ACC112 (cell line): ENCODE measurements at regions not wholly inside any gene's neighbourhood (a gene's known extent, or its start where the extent isn't known, plus 50 kb on each side); places are given as distances from the start of the nearest gene placed in this dataset.

ENCODE experiments used
- H2AFZ ChIP-seq: fragments of 200-600 bp; sonication (generic); one replicate; pipeline ENCODE4 v1.6.0; 2017; ENCODE audit warnings: antibody characterized with exemption, low read length; ENCODE audit not compliant: unreplicated experiment
- H3K27ac ChIP-seq: fragments of 200-600 bp; sonication (generic); 2 replicates; pipeline ENCODE4 v1.5.1; 2014; ENCODE audit warnings: low read depth, mild to moderate bottlenecking, antibody characterized with exemption, low read length, moderate library complexity
- H3K27me3 ChIP-seq: fragments of 200-600 bp; sonication (generic); 2 replicates; pipeline ENCODE4 v1.6.1; 2014; ENCODE audit warnings: mild to moderate bottlenecking, antibody characterized with exemption, low read length, moderate library complexity, mixed read lengths; ENCODE audit not compliant: insufficient read depth
- H3K36me3 ChIP-seq: fragments of 200-600 bp; sonication (generic); 2 replicates; pipeline ENCODE4 v1.6.1; 2016; ENCODE audit warnings: mild to moderate bottlenecking, antibody characterized with exemption, low read length, moderate library complexity, mixed read lengths; ENCODE audit not compliant: insufficient read depth
- H3K4me1 ChIP-seq: fragments of 200-600 bp; sonication (generic); one replicate; pipeline ENCODE4 v1.6.1; 2016; ENCODE audit warnings: low read length, mixed read lengths; ENCODE audit not compliant: insufficient read depth, unreplicated experiment, control insufficient read depth
- H3K4me3 ChIP-seq: fragments of 200-600 bp; sonication (generic); 2 replicates; pipeline ENCODE4 v1.5.1; 2014; ENCODE audit warnings: mild to moderate bottlenecking, low read depth, low read length
- H3K79me2 ChIP-seq: fragments of 200-600 bp; sonication (generic); one replicate; pipeline ENCODE4 v1.6.0; 2016; ENCODE audit warnings: low read length; ENCODE audit not compliant: control insufficient read depth, unreplicated experiment, insufficient read depth

DNA sequence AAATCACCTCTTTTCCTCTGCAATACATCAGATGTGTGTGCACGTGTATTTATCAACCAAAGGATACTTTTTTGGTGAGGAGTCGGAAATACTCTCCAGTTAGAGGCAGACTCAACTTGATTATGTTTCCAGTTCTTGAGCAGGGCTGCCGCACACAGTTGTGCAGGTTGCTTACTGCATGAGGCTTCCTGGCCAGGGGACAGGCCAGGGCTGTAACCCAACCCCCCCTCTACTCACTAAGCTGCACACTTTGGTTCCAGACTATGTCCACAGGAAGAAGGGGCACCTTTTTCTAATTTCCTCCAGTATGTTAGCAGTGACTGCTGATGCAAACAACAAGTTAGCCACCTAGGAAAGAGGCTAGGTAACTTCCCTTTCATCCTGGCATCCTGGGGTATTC is 476.9 kb upstream of the TBL1XR1 start:
- no peaks in the 10 kb centered on the region for H3K79me2 ChIP-seq
- no peak overlapping the region for H3K27ac ChIP-seq

GRCh38 chr3:177676148-177676547 is 478.9 kb upstream of the TBL1XR1 start:
- Histone ChIP-seq H2AFZ (no peak overlapping the region), H3K36me3 (no peaks in the 10 kb centered on the region), H3K27me3 (no peaks in the 10 kb centered on the region), H3K4me1 (peaks cover 37% of the 10 kb centered on the region), H3K79me2 (no peaks in the 10 kb centered on the region), H3K27ac (no peak overlapping the region), H3K4me3 (no peak overlapping the region)

More for the DNA sequence above, 476.9 kb upstream of the TBL1XR1 start:
- no peak overlapping the region for H3K4me3 ChIP-seq
- peaks cover 20% of the 10 kb centered on the region for H3K4me1 ChIP-seq
- H2AFZ ChIP-seq = peak overlapping the region; percentile 74
- no peaks in the 10 kb centered on the region for H3K27me3 ChIP-seq
- H3K36me3 ChIP-seq = no peaks in the 10 kb centered on the region

- Histone ChIP-seq H3K27me3 (no peaks in the 10 kb centered on the region), H3K27ac (no peak overlapping the region)
Observed at GRCh38 chr3:177676947-177677587, 479.8 kb upstream of the TBL1XR1 start.

GRCh38 chr3:177679568-177680471 is 482.5 kb upstream of the TBL1XR1 start:
- Histone ChIP-seq H3K27me3 (no peaks in the 10 kb centered on the region), H3K4me1 (peaks cover 28% of the 10 kb centered on the region), H2AFZ (peak overlapping the region; percentile 97), H3K4me3 (peak overlapping the region; percentile 43; the same call in 1 of the 2 replicates), H3K79me2 (no peaks in the 10 kb centered on the region), H3K36me3 (no peaks in the 10 kb centered on the region), H3K27ac (peak overlapping the region; percentile 85)

More at GRCh38 chr3:177676947-177677587, 479.8 kb upstream of the TBL1XR1 start:
- Histone ChIP-seq H3K36me3 (no peaks in the 10 kb centered on the region), H3K4me3 (no peak overlapping the region), H2AFZ (no peak overlapping the region), H3K4me1 (peaks cover 42% of the 10 kb centered on the region), H3K79me2 (no peaks in the 10 kb centered on the region)

DNA sequence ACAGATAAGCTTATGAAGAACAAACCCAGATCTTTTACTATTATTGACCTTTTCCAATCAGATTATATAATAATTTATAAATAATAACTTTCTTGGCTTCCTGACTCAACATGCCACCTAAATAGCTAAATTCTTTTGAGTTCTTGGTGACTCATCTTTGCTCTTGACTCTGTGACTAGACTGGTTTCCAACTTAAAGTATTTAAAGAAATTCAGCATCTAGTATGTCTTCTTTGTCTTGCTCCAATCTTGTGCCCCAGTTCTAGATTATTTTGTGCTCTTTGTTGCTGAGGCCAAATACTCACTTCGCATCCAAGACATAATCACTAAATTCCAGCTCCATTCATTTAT is 483.2 kb upstream of the TBL1XR1 start:
- Histone ChIP-seq H3K79me2 (no peaks in the 10 kb centered on the region), H3K4me3 (no peak overlapping the region), H3K4me1 (peaks cover 28% of the 10 kb centered on the region), H3K27me3 (no peaks in the 10 kb centered on the region), H3K36me3 (no peaks in the 10 kb centered on the region), H3K27ac (peak overlapping the region; percentile 85), H2AFZ (no peak overlapping the region)

GRCh38 chr3:177681156-177681555 is 483.9 kb upstream of the TBL1XR1 start:
- H3K79me2 ChIP-seq = no peaks in the 10 kb centered on the region
- H3K4me3 ChIP-seq = no peak overlapping the region
- H3K4me1 ChIP-seq = peaks cover 28% of the 10 kb centered on the region
- no peaks in the 10 kb centered on the region for H3K36me3 ChIP-seq
- peak overlapping the region; percentile 3; the same call in 1 of the 2 replicates for H3K27ac ChIP-seq
- peak overlapping the region; percentile 26 for H2AFZ ChIP-seq
- H3K27me3 ChIP-seq = no peaks in the 10 kb centered on the region

- Histone ChIP-seq H2AFZ (no peak overlapping the region), H3K79me2 (no peaks in the 10 kb centered on the region), H3K4me3 (no peak overlapping the region), H3K36me3 (no peaks in the 10 kb centered on the region), H3K27ac (no peak overlapping the region), H3K4me1 (peaks cover 28% of the 10 kb centered on the region), H3K27me3 (no peaks in the 10 kb centered on the region)
Observed at GRCh38 chr3:177681852-177682251, 484.6 kb upstream of the TBL1XR1 start.

DNA sequence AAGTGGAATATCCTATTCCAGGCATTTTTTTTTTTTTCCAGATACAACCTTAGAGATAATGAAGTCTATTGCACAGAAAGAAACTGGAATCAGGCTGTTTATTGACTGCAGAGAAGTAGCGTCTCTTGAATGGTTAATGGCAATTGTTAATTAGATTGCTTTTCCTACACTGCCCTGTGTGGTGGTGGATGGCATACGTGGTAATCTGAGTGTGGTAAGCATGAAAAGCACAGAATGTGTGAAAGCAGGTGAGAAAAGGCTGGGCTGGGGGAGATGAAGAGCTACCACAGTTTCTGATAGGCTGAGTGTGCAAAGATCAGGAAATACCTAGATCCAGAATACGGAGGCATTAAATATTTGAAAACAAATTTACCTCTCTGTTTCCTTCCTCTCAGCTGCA is 486.3 kb upstream of the TBL1XR1 start:
- Histone ChIP-seq H3K27ac (no peak overlapping the region), H3K27me3 (no peaks in the 10 kb centered on the region), H3K4me1 (peaks cover 28% of the 10 kb centered on the region), H3K79me2 (no peaks in the 10 kb centered on the region), H2AFZ (no peak overlapping the region), H3K4me3 (no peak overlapping the region), H3K36me3 (no peaks in the 10 kb centered on the region)

DNA sequence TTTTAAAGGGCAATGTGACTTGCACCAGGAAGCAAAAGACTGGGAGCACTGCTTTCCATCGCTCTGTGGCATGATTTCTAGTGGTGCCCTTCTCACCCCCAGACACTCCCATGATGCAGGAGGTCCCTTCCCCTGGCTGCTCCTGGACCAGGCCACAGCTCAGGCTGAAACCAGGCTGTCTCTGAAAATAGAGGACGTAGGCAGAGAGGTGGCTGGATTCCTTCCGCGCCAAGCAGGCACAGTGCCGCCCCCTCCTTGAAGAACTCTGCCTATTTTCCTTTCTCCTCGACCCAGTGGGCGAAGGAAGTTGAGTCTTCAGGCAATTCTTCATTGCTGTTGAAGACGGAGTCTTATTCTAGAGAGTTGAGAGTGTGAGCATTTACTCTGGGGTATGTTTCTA is 489.4 kb upstream of the TBL1XR1 start:
- Histone ChIP-seq H3K4me3 (no peak overlapping the region), H3K36me3 (no peaks in the 10 kb centered on the region), H2AFZ (no peak overlapping the region), H3K4me1 (no peaks in the 10 kb centered on the region), H3K27me3 (no peaks in the 10 kb centered on the region), H3K79me2 (no peaks in the 10 kb centered on the region), H3K27ac (no peak overlapping the region)

DNA sequence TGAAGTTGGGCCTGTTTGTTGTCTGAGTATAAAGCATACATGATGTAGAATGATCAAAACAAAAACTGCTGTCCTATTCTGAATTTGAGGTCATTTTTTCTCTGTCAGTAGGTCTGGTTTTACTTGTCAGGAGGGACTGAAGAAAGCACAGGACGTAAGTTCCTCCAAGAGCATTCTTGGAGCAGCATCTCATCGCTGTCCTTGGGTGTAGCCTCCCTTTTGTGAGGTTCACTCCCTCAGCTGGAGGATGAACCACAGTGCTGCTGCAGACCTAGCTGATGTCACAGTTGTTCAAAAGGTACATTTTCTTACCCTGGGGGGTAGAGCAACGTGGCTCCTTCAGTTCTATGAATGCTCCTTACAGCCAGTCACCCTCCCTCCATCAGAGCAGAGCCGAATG is 490.0 kb upstream of the TBL1XR1 start:
- no peaks in the 10 kb centered on the region for H3K4me1 ChIP-seq
- no peak overlapping the region for H2AFZ ChIP-seq
- no peaks in the 10 kb centered on the region for H3K79me2 ChIP-seq
- H3K27ac ChIP-seq = no peak overlapping the region
- H3K4me3 ChIP-seq = no peak overlapping the region
- no peaks in the 10 kb centered on the region for H3K36me3 ChIP-seq
- no peaks in the 10 kb centered on the region for H3K27me3 ChIP-seq

- H2AFZ ChIP-seq = no peak overlapping the region
- H3K4me3 ChIP-seq = no peak overlapping the region
- no peak overlapping the region for H3K27ac ChIP-seq
- H3K4me1 ChIP-seq = no peaks in the 10 kb centered on the region
- no peaks in the 10 kb centered on the region for H3K36me3 ChIP-seq
- H3K27me3 ChIP-seq = no peaks in the 10 kb centered on the region
- H3K79me2 ChIP-seq = no peaks in the 10 kb centered on the region
Observed at GRCh38 chr3:177688152-177688551, 490.9 kb upstream of the TBL1XR1 start.
